ENCODE measurements at regions not wholly inside any gene's neighbourhood (a gene's known extent, or its start where the extent isn't known, plus 50 kb on each side); places are given as distances from the start of the nearest gene placed in this dataset.

DNA sequence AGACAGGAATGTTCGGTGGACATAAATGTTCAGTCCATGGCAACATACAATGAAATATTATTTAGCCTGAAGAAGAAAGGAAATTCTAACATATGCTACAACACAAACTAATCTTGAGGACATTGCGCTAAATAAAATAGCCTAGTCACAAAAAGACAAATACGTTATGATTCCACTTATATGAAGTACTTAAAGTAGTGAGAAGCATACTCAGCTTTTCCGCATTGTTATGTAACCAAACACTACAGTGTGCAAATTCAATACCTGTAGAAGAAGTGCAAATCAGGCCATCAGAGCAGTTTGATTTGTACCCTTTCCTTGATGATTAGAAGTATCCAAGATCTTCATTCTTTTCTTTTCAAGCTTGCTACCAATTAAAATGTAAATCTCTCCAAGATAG lies 1023.4 kb upstream of the NR2F2 start:
- DNase-seq (ENCODE audit: insufficient read length, low spot score) (no peak), FAIRE-seq (no peak)
- TF ChIP-seq TAF1 (IDR thresholded peaks at IDR 0.05; ENCODE audit: low read depth, low read length) (no peak), POLR2A (IDR thresholded peaks at IDR 0.05; ENCODE audit: low read depth, low read length) (no peak), SPI1 (IDR thresholded peaks at IDR 0.05; ENCODE audit: low read depth, low read length) (no peak), POU2F2 (IDR thresholded peaks at IDR 0.05; ENCODE audit: low read depth, low read length) (no peak), PAX5 (IDR thresholded peaks at IDR 0.05; ENCODE audit: insufficient read depth, low read length, severe bottlenecking) (no peak), POLR2AphosphoS5 (IDR thresholded peaks at IDR 0.05; ENCODE audit: low read depth, low read length) (no peak)

DNA sequence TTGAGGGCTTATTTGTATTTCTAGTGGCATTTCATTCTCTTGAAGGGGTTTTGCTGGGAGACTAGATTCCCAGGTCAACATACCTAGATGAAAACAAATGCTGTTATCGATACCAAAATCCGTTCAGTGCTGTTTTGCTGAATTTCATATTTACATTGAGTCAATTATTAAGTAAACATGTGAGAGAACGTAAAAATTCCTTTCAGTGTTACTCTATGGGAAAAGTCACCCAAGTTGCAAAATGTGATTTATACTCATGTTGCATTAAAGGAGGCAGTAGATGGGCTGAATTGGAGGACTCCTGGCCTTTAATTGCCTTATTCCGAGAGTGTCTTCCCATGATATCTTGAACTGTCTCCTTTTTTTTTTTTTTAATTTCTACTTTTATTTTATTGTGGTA lies 1011.3 kb upstream of the NR2F2 start:
- no peak for TF ChIP-seq SPI1 (IDR thresholded peaks at IDR 0.05; ENCODE audit: low read depth, low read length)
- TF ChIP-seq POU2F2 (IDR thresholded peaks at IDR 0.05; ENCODE audit: low read depth, low read length) = no peak
- no peak for TF ChIP-seq POLR2AphosphoS5 (IDR thresholded peaks at IDR 0.05; ENCODE audit: low read depth, low read length)
- TF ChIP-seq POLR2A (IDR thresholded peaks at IDR 0.05; ENCODE audit: low read depth, low read length) = no peak
- no peak for TF ChIP-seq PAX5 (IDR thresholded peaks at IDR 0.05; ENCODE audit: insufficient read depth, low read length, severe bottlenecking)
- DNase-seq (ENCODE audit: insufficient read length, low spot score) (no peak), FAIRE-seq (no peak)

DNA sequence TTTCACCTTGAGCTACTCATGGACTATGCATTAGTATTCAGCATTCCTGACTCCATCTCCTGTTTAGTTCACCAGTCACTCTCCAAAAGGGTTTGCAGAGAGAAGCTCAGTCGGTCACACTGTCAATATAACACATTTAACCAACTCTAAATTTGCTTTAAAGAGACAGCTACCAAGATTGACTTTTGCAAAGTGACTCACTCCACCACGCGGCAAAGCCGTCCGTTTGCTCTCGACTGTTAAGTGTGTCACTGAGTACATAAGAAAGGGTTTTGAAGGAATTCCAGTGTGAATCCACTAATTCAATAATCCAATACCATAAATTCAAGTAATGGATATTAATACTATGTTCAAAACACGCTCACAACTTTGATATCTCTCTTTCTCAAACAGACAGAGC lies 1006.7 kb upstream of the NR2F2 start:
- FAIRE-seq (no peak), DNase-seq (ENCODE audit: insufficient read length, low spot score) (no peak)
- TF ChIP-seq POLR2A (IDR thresholded peaks at IDR 0.05; ENCODE audit: low read depth, low read length) (no peak), SPI1 (IDR thresholded peaks at IDR 0.05; ENCODE audit: low read depth, low read length) (no peak), POLR2AphosphoS5 (IDR thresholded peaks at IDR 0.05; ENCODE audit: low read depth, low read length) (no peak), POU2F2 (IDR thresholded peaks at IDR 0.05; ENCODE audit: low read depth, low read length) (no peak), TAF1 (IDR thresholded peaks at IDR 0.05; ENCODE audit: low read depth, low read length) (no peak), PAX5 (IDR thresholded peaks at IDR 0.05; ENCODE audit: insufficient read depth, low read length, severe bottlenecking) (no peak)

DNA sequence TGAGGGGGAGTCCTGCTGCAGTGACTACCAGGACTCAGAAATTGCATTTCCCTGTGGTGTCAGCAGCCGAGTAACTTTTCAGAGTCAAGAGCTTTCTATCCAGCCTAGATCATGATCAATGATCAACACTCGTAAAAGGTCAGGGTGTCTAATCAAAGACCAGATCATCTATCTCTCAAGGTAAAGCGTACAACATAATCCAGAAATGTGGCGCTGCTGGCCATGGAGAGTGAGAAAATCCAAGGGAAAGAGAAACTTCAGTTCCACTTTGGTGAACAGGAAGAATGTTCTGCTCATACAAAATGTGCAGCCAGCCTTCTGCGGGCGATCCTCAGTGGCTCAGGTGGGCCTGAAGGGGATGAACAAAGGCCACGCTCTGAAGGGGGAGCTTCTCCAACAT lies 1005.8 kb upstream of the NR2F2 start:
- no peak for TF ChIP-seq POLR2A (IDR thresholded peaks at IDR 0.05; ENCODE audit: low read depth, low read length)
- TF ChIP-seq PAX5 (IDR thresholded peaks at IDR 0.05; ENCODE audit: insufficient read depth, low read length, severe bottlenecking) = no peak
- no peak for TF ChIP-seq POLR2AphosphoS5 (IDR thresholded peaks at IDR 0.05; ENCODE audit: low read depth, low read length)
- TF ChIP-seq SPI1 (IDR thresholded peaks at IDR 0.05; ENCODE audit: low read depth, low read length) = no peak
- TF ChIP-seq TAF1 (IDR thresholded peaks at IDR 0.05; ENCODE audit: low read depth, low read length) = no peak
- no peak for TF ChIP-seq POU2F2 (IDR thresholded peaks at IDR 0.05; ENCODE audit: low read depth, low read length)
- FAIRE-seq (no peak), DNase-seq (ENCODE audit: insufficient read length, low spot score) (no peak)

DNA sequence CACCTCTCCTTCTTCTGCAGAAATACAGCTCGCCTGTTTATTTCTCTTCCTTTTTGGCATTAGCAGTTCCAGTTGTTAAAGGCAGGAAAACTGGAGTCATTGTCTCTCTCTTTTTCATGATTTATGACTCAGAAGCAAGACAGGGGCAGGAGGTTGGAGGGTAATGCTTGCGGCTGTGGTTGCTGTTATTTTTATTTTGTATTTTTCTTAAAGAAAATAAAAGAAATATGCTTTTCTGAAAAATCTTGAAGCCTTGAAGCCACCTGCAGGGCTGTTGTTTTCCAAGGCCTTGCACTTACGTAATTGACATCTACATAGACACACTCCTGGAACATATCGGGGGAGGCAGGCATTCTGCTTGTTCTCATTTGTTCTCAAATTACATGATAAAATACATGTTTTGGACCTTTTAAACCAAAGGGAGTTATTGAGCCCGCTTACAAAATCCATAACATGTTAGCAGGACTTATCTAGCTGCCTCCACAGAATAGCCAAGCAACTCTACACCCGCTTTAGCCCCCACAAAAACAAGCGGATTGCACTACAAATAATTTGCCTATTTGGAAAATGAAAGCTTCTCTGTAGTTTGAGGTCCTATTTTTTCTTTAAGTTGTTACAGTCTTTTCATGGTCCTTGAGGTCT lies 1004.6 kb upstream of the NR2F2 start:
- TF ChIP-seq PAX5 (IDR thresholded peaks at IDR 0.05; ENCODE audit: insufficient read depth, low read length, severe bottlenecking) = no peak
- TF ChIP-seq POLR2AphosphoS5 (IDR thresholded peaks at IDR 0.05; ENCODE audit: low read depth, low read length) = no peak
- TF ChIP-seq POLR2A (IDR thresholded peaks at IDR 0.05; ENCODE audit: low read depth, low read length) = no peak
- TF ChIP-seq SPI1 (IDR thresholded peaks at IDR 0.05; ENCODE audit: low read depth, low read length) = no peak
- no peak for TF ChIP-seq POU2F2 (IDR thresholded peaks at IDR 0.05; ENCODE audit: low read depth, low read length)
- no peak for TF ChIP-seq TAF1 (IDR thresholded peaks at IDR 0.05; ENCODE audit: low read depth, low read length)
- DNase-seq (ENCODE audit: insufficient read length, low spot score) (no peak), FAIRE-seq (no peak)

DNA sequence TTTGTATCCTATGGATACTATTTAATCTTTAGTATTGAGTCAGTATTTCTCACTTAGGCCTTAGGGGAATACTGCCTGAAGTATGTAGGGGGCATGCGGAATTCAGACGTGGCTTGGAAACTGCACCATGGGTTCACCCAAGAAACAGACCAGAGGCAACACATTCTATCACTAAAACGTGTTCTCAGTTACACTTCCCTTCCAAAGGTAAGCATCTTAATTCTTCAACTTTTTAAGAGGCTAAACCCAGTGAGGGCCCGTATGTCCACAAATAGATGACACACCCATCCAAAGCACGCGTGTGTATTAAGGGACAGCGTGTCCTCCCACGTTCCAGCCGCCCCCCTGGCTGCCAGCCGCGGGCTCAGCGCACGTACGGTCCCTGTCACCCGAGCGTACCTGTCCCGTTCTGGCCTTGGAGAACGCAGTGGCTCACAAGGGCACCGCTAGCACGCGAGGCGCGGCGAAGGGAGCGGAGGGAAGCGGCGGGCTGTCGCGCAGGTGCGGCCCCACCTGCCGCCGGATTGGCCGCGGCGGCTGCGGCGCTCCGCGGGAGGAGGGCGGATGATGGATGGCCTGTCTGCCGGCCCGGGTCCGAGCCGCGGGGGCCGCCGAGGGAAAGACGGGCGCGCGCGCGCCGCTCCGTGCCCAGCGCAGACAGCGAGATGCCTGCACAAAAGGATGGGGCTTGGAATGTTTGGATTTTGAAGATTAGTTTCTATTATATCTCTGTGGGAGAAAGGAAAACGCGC lies 1003.9 kb upstream of the NR2F2 start:
- FAIRE-seq (no peak), DNase-seq (ENCODE audit: insufficient read length, low spot score) (no peak)
- no peak for TF ChIP-seq POLR2AphosphoS5 (IDR thresholded peaks at IDR 0.05; ENCODE audit: low read depth, low read length)
- TF ChIP-seq POU2F2 (IDR thresholded peaks at IDR 0.05; ENCODE audit: low read depth, low read length) = no peak
- no peak for TF ChIP-seq POLR2A (IDR thresholded peaks at IDR 0.05; ENCODE audit: low read depth, low read length)

DNA sequence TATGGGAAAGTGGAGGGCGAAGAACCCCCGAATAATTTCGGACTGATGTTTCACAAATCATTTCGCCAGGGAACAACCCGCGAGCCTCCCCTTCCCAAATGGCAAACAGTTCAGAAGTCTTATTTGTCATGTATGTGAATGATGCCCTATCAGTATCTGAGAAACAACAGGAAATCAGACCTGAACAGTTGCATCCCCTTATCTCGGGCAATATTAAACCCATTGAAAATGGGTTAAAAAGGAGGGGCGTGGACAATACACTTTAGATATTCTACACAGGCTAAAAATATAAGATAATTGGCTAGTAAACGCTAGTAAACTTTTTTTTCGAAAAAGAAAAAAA lies 1003.3 kb upstream of the NR2F2 start:
- FAIRE-seq (no peak), DNase-seq (ENCODE audit: insufficient read length, low spot score) (no peak)
- no peak for TF ChIP-seq TAF1 (IDR thresholded peaks at IDR 0.05; ENCODE audit: low read depth, low read length)
- TF ChIP-seq SPI1 (IDR thresholded peaks at IDR 0.05; ENCODE audit: low read depth, low read length) = no peak
- TF ChIP-seq POLR2A (IDR thresholded peaks at IDR 0.05; ENCODE audit: low read depth, low read length) = no peak
- TF ChIP-seq PAX5 (IDR thresholded peaks at IDR 0.05; ENCODE audit: insufficient read depth, low read length, severe bottlenecking) = no peak
- no peak for TF ChIP-seq POU2F2 (IDR thresholded peaks at IDR 0.05; ENCODE audit: low read depth, low read length)
- no peak for TF ChIP-seq POLR2AphosphoS5 (IDR thresholded peaks at IDR 0.05; ENCODE audit: low read depth, low read length)

DNA sequence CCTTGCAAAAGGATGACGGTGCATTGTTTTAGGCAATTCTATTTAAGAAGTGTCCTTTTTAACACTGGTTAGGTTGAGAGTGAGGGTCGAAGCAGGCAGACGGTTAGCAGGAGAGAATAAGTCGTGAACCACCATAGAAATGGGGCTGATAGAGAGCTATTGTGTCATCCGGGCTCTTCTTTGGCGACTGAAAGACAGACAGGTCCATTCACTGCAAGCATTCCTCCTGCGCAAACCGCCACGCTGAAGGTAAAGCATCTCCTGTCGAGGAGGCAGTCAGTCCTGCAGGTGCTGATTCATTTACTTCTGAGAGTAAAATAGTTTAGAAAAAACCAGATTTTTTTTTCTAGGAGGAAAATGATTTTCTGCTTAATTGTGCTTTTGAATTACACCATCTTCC lies 1002.8 kb upstream of the NR2F2 start:
- DNase-seq (ENCODE audit: insufficient read length, low spot score) (no peak), FAIRE-seq (no peak)
- TF ChIP-seq TAF1 (IDR thresholded peaks at IDR 0.05; ENCODE audit: low read depth, low read length) = no peak
- no peak for TF ChIP-seq POU2F2 (IDR thresholded peaks at IDR 0.05; ENCODE audit: low read depth, low read length)
- TF ChIP-seq POLR2A (IDR thresholded peaks at IDR 0.05; ENCODE audit: low read depth, low read length) = no peak
- TF ChIP-seq SPI1 (IDR thresholded peaks at IDR 0.05; ENCODE audit: low read depth, low read length) = no peak
- TF ChIP-seq POLR2AphosphoS5 (IDR thresholded peaks at IDR 0.05; ENCODE audit: low read depth, low read length) = no peak
- TF ChIP-seq PAX5 (IDR thresholded peaks at IDR 0.05; ENCODE audit: insufficient read depth, low read length, severe bottlenecking) = no peak

DNA sequence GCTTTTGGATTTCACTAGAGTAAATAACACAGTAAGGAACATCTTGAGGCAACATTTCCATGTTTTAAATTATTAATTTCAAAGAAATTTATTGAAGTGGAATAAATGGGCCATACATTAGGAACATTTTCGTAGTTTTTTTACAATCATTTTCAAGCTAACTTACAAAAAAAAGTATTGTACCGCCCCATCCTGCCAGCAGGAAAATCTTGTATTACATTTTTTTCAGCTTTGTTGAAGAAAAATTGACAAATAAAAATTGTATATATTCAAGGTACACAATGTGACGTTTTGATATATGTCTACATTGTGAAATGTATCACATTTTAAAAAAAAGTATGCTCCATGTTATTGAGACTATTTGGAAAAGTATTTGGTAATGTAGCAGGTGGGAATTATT lies 1001.9 kb upstream of the NR2F2 start:
- FAIRE-seq (no peak), DNase-seq (ENCODE audit: insufficient read length, low spot score) (no peak)
- TF ChIP-seq PAX5 (IDR thresholded peaks at IDR 0.05; ENCODE audit: insufficient read depth, low read length, severe bottlenecking) = no peak
- no peak for TF ChIP-seq TAF1 (IDR thresholded peaks at IDR 0.05; ENCODE audit: low read depth, low read length)
- TF ChIP-seq POU2F2 (IDR thresholded peaks at IDR 0.05; ENCODE audit: low read depth, low read length) = no peak
- TF ChIP-seq POLR2AphosphoS5 (IDR thresholded peaks at IDR 0.05; ENCODE audit: low read depth, low read length) = no peak
- TF ChIP-seq POLR2A (IDR thresholded peaks at IDR 0.05; ENCODE audit: low read depth, low read length) = no peak
- no peak for TF ChIP-seq SPI1 (IDR thresholded peaks at IDR 0.05; ENCODE audit: low read depth, low read length)

Data from GM12891 (cell line).